ENCODE measurements at regions not wholly inside any gene's neighbourhood (a gene's known extent, or its start where the extent isn't known, plus 50 kb on each side); places are given as distances from the start of the nearest gene placed in this dataset.

GRCh38 chr6:148653138-148653776 lies 93.6 kb upstream of the UST start:
- POLR2A ChIA-PET = no interaction called here
- DNase-seq (ENCODE audit: unreplicated experiment) = peak; percentile 45
- TF ChIP-seq CTCF (IDR thresholded peaks at IDR 0.05; ENCODE audit: unreplicated experiment) = no peak
- Mint-ChIP-seq H3K9me3 (ENCODE audit: unreplicated experiment) (peaks cover 7% of the 10 kb centered on the region), H3K4me1 (ENCODE audit: insufficient read depth, unreplicated experiment) (peaks cover 8% of the 10 kb centered on the region), H3K36me3 (ENCODE audit: insufficient read depth, unreplicated experiment) (peaks cover 7% of the 10 kb centered on the region), H3K27me3 (ENCODE audit: insufficient read depth, unreplicated experiment) (no peaks in the 10 kb centered on the region), H3K4me3 (ENCODE audit: unreplicated experiment) (no peak overlapping the region), H3K27ac (ENCODE audit: low read depth, unreplicated experiment) (no peak overlapping the region)
- CTCF ChIA-PET = no interaction called here
- intact Hi-C loops (cut with micrococcal nuclease) = no loop called here
- BruUV-seq (replicated peaks) = no TSS peak

- no peaks in the 10 kb centered on the region for H3K27me3 Mint-ChIP-seq (ENCODE audit: insufficient read depth, unreplicated experiment)
- H3K36me3 Mint-ChIP-seq (ENCODE audit: insufficient read depth, unreplicated experiment) = no peaks in the 10 kb centered on the region
- H3K27ac Mint-ChIP-seq (ENCODE audit: low read depth, unreplicated experiment) = peak overlapping the region; percentile 65
- intact Hi-C loops (cut with micrococcal nuclease) = no loop called here
- H3K4me1 Mint-ChIP-seq (ENCODE audit: insufficient read depth, unreplicated experiment) = peaks cover 8% of the 10 kb centered on the region
- peak; percentile 83 for DNase-seq (ENCODE audit: unreplicated experiment)
- no peak for TF ChIP-seq CTCF (IDR thresholded peaks at IDR 0.05; ENCODE audit: unreplicated experiment)
- BruUV-seq (replicated peaks) = no TSS peak
- ChIA-PET POLR2A (interaction anchor here (1.7 kb wide), 1 partner anchor 43 kb away, joined by 3 read pairs; no protein-coding TSS in a partner anchor), CTCF (interaction anchor here (0.6 kb wide), 1 partner anchor 77 kb away, joined by 3 read pairs; no protein-coding TSS in a partner anchor)
- H3K4me3 Mint-ChIP-seq (ENCODE audit: unreplicated experiment) = no peak overlapping the region
- peaks cover 21% of the 10 kb centered on the region for H3K9me3 Mint-ChIP-seq (ENCODE audit: unreplicated experiment)
Observed at GRCh38 chr6:148657048-148657447, 89.8 kb upstream of the UST start.

- Mint-ChIP-seq H3K9me3 (ENCODE audit: unreplicated experiment) (peaks cover 28% of the 10 kb centered on the region), H3K4me3 (ENCODE audit: unreplicated experiment) (no peak overlapping the region), H3K36me3 (ENCODE audit: insufficient read depth, unreplicated experiment) (no peaks in the 10 kb centered on the region), H3K4me1 (ENCODE audit: insufficient read depth, unreplicated experiment) (peaks cover 8% of the 10 kb centered on the region), H3K27me3 (ENCODE audit: insufficient read depth, unreplicated experiment) (no peaks in the 10 kb centered on the region), H3K27ac (ENCODE audit: low read depth, unreplicated experiment) (no peak overlapping the region)
- POLR2A ChIA-PET = interaction anchor here (1.3 kb wide), 1 partner anchor 15 kb away, joined by 5 read pairs; no protein-coding TSS in a partner anchor
- intact Hi-C loops (cut with micrococcal nuclease) = no loop called here
- TF ChIP-seq CTCF (IDR thresholded peaks at IDR 0.05; ENCODE audit: unreplicated experiment) = no peak
- CTCF ChIA-PET = no interaction called here
- BruUV-seq (replicated peaks) = no TSS peak
- DNase-seq (ENCODE audit: unreplicated experiment) = no peak
Observed at GRCh38 chr6:148658681-148659430, 88.0 kb upstream of the UST start.

GRCh38 chr6:148667395-148667794 lies 79.4 kb upstream of the UST start:
- intact Hi-C loops (cut with micrococcal nuclease) = no loop called here
- ChIA-PET CTCF (interaction anchor here (0.6 kb wide), 1 partner anchor 61 kb away, joined by 3 read pairs; no protein-coding TSS in a partner anchor), POLR2A (no interaction called here)
- Mint-ChIP-seq H3K4me1 (ENCODE audit: insufficient read depth, unreplicated experiment) (no peaks in the 10 kb centered on the region), H3K4me3 (ENCODE audit: unreplicated experiment) (no peak overlapping the region), H3K36me3 (ENCODE audit: insufficient read depth, unreplicated experiment) (no peaks in the 10 kb centered on the region), H3K9me3 (ENCODE audit: unreplicated experiment) (peaks cover 33% of the 10 kb centered on the region), H3K27me3 (ENCODE audit: insufficient read depth, unreplicated experiment) (no peaks in the 10 kb centered on the region), H3K27ac (ENCODE audit: low read depth, unreplicated experiment) (no peak overlapping the region)
- BruUV-seq (replicated peaks) = no TSS peak
- TF ChIP-seq CTCF (IDR thresholded peaks at IDR 0.05; ENCODE audit: unreplicated experiment) = no peak
- DNase-seq (ENCODE audit: unreplicated experiment) = no peak

Measured in MCF 10A (cell line).